Activated CD4-positive, alpha-beta T cell treated with anti-CD3 and anti-CD28 coated beads for 36 hours (primary cell): ENCODE measurements at regions not wholly inside any gene's neighbourhood (a gene's known extent, or its start where the extent isn't known, plus 50 kb on each side); places are given as distances from the start of the nearest gene placed in this dataset.

Source experiments
- ATAC-seq: fragments of 200-7000 bp; cut with Tn5 transposase; one replicate; pipeline ENCODE4 v1.10.0; 2021; ENCODE audit warnings: mild to moderate bottlenecking, moderate library complexity
- CTCF ChIA-PET: fragments of 350-600 bp; sonication (Branson Sonifier 250); formaldehyde crosslinking; loops from one replicate; lab custom pipeline; 2021; ENCODE audit warnings: antibody characterized with exemption; lab: Charles Lee
- POLR2A ChIA-PET: fragments of 350-600 bp; sonication (Branson Sonifier 250); formaldehyde crosslinking; loops from one replicate; lab custom pipeline; 2021; ENCODE audit warnings: antibody characterized with exemption, inconsistent platforms; lab: Charles Lee
- DNase-seq: peaks from one replicate; pipeline ENCODE4 v3.0.0-alpha.2; 2020
- H3K27ac Mint-ChIP-seq: one replicate; pipeline ENCODE4 v1.8.0; 2021; ENCODE audit warnings: mixed read lengths
- H3K27me3 Mint-ChIP-seq: one replicate; pipeline ENCODE4 v1.8.0; 2021; ENCODE audit warnings: mixed read lengths
- H3K36me3 Mint-ChIP-seq: one replicate; pipeline ENCODE4 v1.8.0; 2021; ENCODE audit warnings: low read depth, mixed read lengths
- H3K4me1 Mint-ChIP-seq: one replicate; pipeline ENCODE4 v1.8.0; 2021; ENCODE audit warnings: mixed read lengths
- H3K4me3 Mint-ChIP-seq: one replicate; pipeline ENCODE4 v1.8.0; 2021; ENCODE audit warnings: mild to moderate bottlenecking, moderate library complexity, mixed read lengths
- H3K9me3 Mint-ChIP-seq: one replicate; pipeline ENCODE4 v1.8.0; 2021; ENCODE audit warnings: low read depth, mixed read lengths
- intact Hi-C, 2 experiments: fragments of 100-400 bp; cut with DNase I in 1 of 2; cut with micrococcal nuclease in 1 of 2; formaldehyde crosslinking; loops; one replicate each; pipeline versions ENCODE4 v1.14.2 to v1.15.1; 2022 to 2024; cut with DNase I, micrococcal nuclease

GRCh38 chr11:112777283-112777751 is 183.9 kb upstream of the NCAM1 start:
- ATAC-seq (no peak), DNase-seq (no peak)
- no peak overlapping the region for H3K4me3 Mint-ChIP-seq
- H3K9me3 Mint-ChIP-seq = no peaks in the 10 kb centered on the region
- intact Hi-C loops = loop anchor here in 1 of 2 experiments (10.0 kb wide), 1 partner anchor 63 kb away; no protein-coding TSS in a partner anchor
- H3K27ac Mint-ChIP-seq = no peak overlapping the region
- H3K36me3 Mint-ChIP-seq = no peaks in the 10 kb centered on the region
- no peaks in the 10 kb centered on the region for H3K4me1 Mint-ChIP-seq
- ChIA-PET POLR2A (interaction anchor here (0.6 kb wide), 1 partner anchor 512 kb away, joined by 3 read pairs; no protein-coding TSS in a partner anchor), CTCF (no interaction called here)
- peaks cover 7% of the 10 kb centered on the region for H3K27me3 Mint-ChIP-seq

GRCh38 chr11:112778091-112778876 is 182.9 kb upstream of the NCAM1 start:
- no peaks in the 10 kb centered on the region for H3K4me1 Mint-ChIP-seq
- POLR2A ChIA-PET = no interaction called here

GRCh38 chr11:112778877-112779266 is 182.3 kb upstream of the NCAM1 start:
- ChIA-PET CTCF (no interaction called here), POLR2A (no interaction called here)
- Mint-ChIP-seq H3K36me3 (no peaks in the 10 kb centered on the region), H3K4me1 (no peaks in the 10 kb centered on the region), H3K27ac (no peak overlapping the region), H3K27me3 (peaks cover 7% of the 10 kb centered on the region), H3K4me3 (no peak overlapping the region), H3K9me3 (no peaks in the 10 kb centered on the region)
- ATAC-seq = no peak
- intact Hi-C loops = loop anchor here in 1 of 2 experiments (10.0 kb wide), 1 partner anchor 64 kb away; no protein-coding TSS in a partner anchor
- DNase-seq = no peak

More at GRCh38 chr11:112778091-112778876, 182.9 kb upstream of the NCAM1 start:
- peaks cover 7% of the 10 kb centered on the region for H3K27me3 Mint-ChIP-seq
- DNase-seq = no peak
- CTCF ChIA-PET = no interaction called here
- H3K9me3 Mint-ChIP-seq = no peaks in the 10 kb centered on the region
- no peak overlapping the region for H3K27ac Mint-ChIP-seq
- intact Hi-C loops = loop anchor here in 1 of 2 experiments (10.0 kb wide), 1 partner anchor 63 kb away; no protein-coding TSS in a partner anchor
- no peaks in the 10 kb centered on the region for H3K36me3 Mint-ChIP-seq
- ATAC-seq = no peak
- H3K4me3 Mint-ChIP-seq = no peak overlapping the region

- Mint-ChIP-seq H3K4me3 (no peak overlapping the region), H3K36me3 (no peaks in the 10 kb centered on the region), H3K9me3 (no peaks in the 10 kb centered on the region), H3K27ac (no peak overlapping the region), H3K27me3 (peaks cover 7% of the 10 kb centered on the region), H3K4me1 (no peaks in the 10 kb centered on the region)
- ATAC-seq (no peak), DNase-seq (no peak)
- CTCF ChIA-PET = no interaction called here
- POLR2A ChIA-PET = no interaction called here
- intact Hi-C loops = no loop called here
These were observed 180.7 kb upstream of the NCAM1 start for GRCh38 chr11:112780351-112781087.

GRCh38 chr11:112783945-112784322 is 177.3 kb upstream of the NCAM1 start:
- H3K27me3 Mint-ChIP-seq = peaks cover 7% of the 10 kb centered on the region
- ATAC-seq = no peak

GRCh38 chr11:112784323-112785073 is 176.7 kb upstream of the NCAM1 start:
- CTCF ChIA-PET = interaction anchor here (0.7 kb wide), 1 partner anchor 797 kb away, joined by 3 read pairs; no protein-coding TSS in a partner anchor
- POLR2A ChIA-PET = no interaction called here

More at GRCh38 chr11:112783945-112784322, 177.3 kb upstream of the NCAM1 start:
- POLR2A ChIA-PET = no interaction called here
- intact Hi-C loops = no loop called here
- H3K27ac Mint-ChIP-seq = no peak overlapping the region
- CTCF ChIA-PET = interaction anchor here (0.7 kb wide), 1 partner anchor 797 kb away, joined by 3 read pairs; no protein-coding TSS in a partner anchor
- H3K4me3 Mint-ChIP-seq = no peak overlapping the region
- no peaks in the 10 kb centered on the region for H3K9me3 Mint-ChIP-seq
- no peak for DNase-seq
- no peaks in the 10 kb centered on the region for H3K4me1 Mint-ChIP-seq
- H3K36me3 Mint-ChIP-seq = no peaks in the 10 kb centered on the region

GRCh38 chr11:112785149-112785548 is 176.1 kb upstream of the NCAM1 start:
- H3K9me3 Mint-ChIP-seq = no peaks in the 10 kb centered on the region
- DNase-seq (no peak), ATAC-seq (no peak)
- intact Hi-C loops = no loop called here
- POLR2A ChIA-PET = no interaction called here
- H3K27me3 Mint-ChIP-seq = peaks cover 7% of the 10 kb centered on the region
- no peaks in the 10 kb centered on the region for H3K36me3 Mint-ChIP-seq
- CTCF ChIA-PET = no interaction called here
- H3K27ac Mint-ChIP-seq = no peak overlapping the region
- H3K4me1 Mint-ChIP-seq = no peaks in the 10 kb centered on the region
- no peak overlapping the region for H3K4me3 Mint-ChIP-seq

More at GRCh38 chr11:112784323-112785073, 176.7 kb upstream of the NCAM1 start:
- peaks cover 7% of the 10 kb centered on the region for H3K27me3 Mint-ChIP-seq
- no peaks in the 10 kb centered on the region for H3K36me3 Mint-ChIP-seq
- DNase-seq = no peak
- H3K27ac Mint-ChIP-seq = no peak overlapping the region
- H3K9me3 Mint-ChIP-seq = no peaks in the 10 kb centered on the region
- intact Hi-C loops = no loop called here
- no peak for ATAC-seq
- no peaks in the 10 kb centered on the region for H3K4me1 Mint-ChIP-seq
- no peak overlapping the region for H3K4me3 Mint-ChIP-seq

- no peaks in the 10 kb centered on the region for H3K4me1 Mint-ChIP-seq
- H3K27me3 Mint-ChIP-seq = peaks cover 7% of the 10 kb centered on the region
- CTCF ChIA-PET = no interaction called here
- no peaks in the 10 kb centered on the region for H3K9me3 Mint-ChIP-seq
- DNase-seq (no peak), ATAC-seq (no peak)
- no peak overlapping the region for H3K27ac Mint-ChIP-seq
- H3K4me3 Mint-ChIP-seq = no peak overlapping the region
- POLR2A ChIA-PET = no interaction called here
- H3K36me3 Mint-ChIP-seq = no peaks in the 10 kb centered on the region
- intact Hi-C loops = no loop called here
These were observed 175.5 kb upstream of the NCAM1 start for GRCh38 chr11:112785719-112786118.

GRCh38 chr11:112786196-112786595 is 175.0 kb upstream of the NCAM1 start:
- H3K9me3 Mint-ChIP-seq = no peaks in the 10 kb centered on the region
- ChIA-PET CTCF (no interaction called here), POLR2A (no interaction called here)
- ATAC-seq (no peak), DNase-seq (no peak)
- no peak overlapping the region for H3K4me3 Mint-ChIP-seq
- intact Hi-C loops = no loop called here
- no peak overlapping the region for H3K27ac Mint-ChIP-seq
- H3K36me3 Mint-ChIP-seq = no peaks in the 10 kb centered on the region
- peaks cover 7% of the 10 kb centered on the region for H3K27me3 Mint-ChIP-seq
- H3K4me1 Mint-ChIP-seq = no peaks in the 10 kb centered on the region

- H3K27ac Mint-ChIP-seq = no peak overlapping the region
- no peaks in the 10 kb centered on the region for H3K9me3 Mint-ChIP-seq
- intact Hi-C loops = no loop called here
- ATAC-seq (no peak), DNase-seq (no peak)
- no peak overlapping the region for H3K4me3 Mint-ChIP-seq
- H3K36me3 Mint-ChIP-seq = no peaks in the 10 kb centered on the region
- CTCF ChIA-PET = no interaction called here
- peaks cover 3% of the 10 kb centered on the region for H3K27me3 Mint-ChIP-seq
- POLR2A ChIA-PET = no interaction called here
- no peaks in the 10 kb centered on the region for H3K4me1 Mint-ChIP-seq
These were observed 174.2 kb upstream of the NCAM1 start for GRCh38 chr11:112786886-112787530.

GRCh38 chr11:112789481-112789880 is 171.7 kb upstream of the NCAM1 start:
- intact Hi-C loops = no loop called here
- ChIA-PET CTCF (no interaction called here), POLR2A (no interaction called here)
- DNase-seq (no peak), ATAC-seq (no peak)
- H3K4me1 Mint-ChIP-seq = peaks cover 2% of the 10 kb centered on the region
- H3K27me3 Mint-ChIP-seq = no peaks in the 10 kb centered on the region
- H3K27ac Mint-ChIP-seq = no peak overlapping the region
- H3K4me3 Mint-ChIP-seq = no peak overlapping the region
- H3K36me3 Mint-ChIP-seq = no peaks in the 10 kb centered on the region
- no peaks in the 10 kb centered on the region for H3K9me3 Mint-ChIP-seq
